ENCODE measurements at regions not wholly inside any gene's neighbourhood (a gene's known extent, or its start where the extent isn't known, plus 50 kb on each side); places are given as distances from the start of the nearest gene placed in this dataset.

- POLR2A ChIA-PET, result no interaction called here
- TF ChIP-seq CTCF (IDR thresholded peaks at IDR 0.05; ENCODE audit: control extremely low read depth, extremely low read depth, low read depth, missing control alignments), result no peak
- CTCF ChIA-PET, result no interaction called here
- DNase-seq (ENCODE audit: extremely low spot score), result no peak
Observed at GRCh38 chr21:27292229-27292628, 325.3 kb upstream of the ADAMTS5 start.

GRCh38 chr21:27291006-27291405 lies 324.1 kb upstream of the ADAMTS5 start:
- ChIA-PET POLR2A (no interaction called here), CTCF (no interaction called here)
- no peak for TF ChIP-seq CTCF (IDR thresholded peaks at IDR 0.05; ENCODE audit: control extremely low read depth, extremely low read depth, low read depth, missing control alignments)
- DNase-seq (ENCODE audit: extremely low spot score), result no peak

DNA sequence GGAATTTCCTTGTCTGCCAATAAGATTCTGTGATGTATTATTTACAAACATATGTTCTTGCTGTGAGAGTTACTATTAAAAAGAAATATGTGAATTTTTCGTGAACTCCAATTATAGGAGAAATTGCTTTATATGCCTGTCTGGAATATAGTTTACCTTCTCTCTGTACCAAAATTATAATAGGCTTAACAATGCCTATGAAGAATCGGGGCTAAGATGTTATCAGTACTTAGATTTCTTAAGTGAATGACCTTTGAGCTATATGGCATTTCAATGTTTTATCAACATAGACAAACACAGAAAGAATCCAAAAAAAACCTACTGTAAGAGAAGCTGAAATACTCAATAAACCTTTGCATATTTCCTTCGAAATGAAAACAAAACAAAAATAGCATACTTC lies 323.1 kb upstream of the ADAMTS5 start:
- ChIA-PET CTCF (no interaction called here), POLR2A (no interaction called here)

GRCh38 chr21:27286760-27287159 lies 319.9 kb upstream of the ADAMTS5 start:
- TF ChIP-seq CTCF (IDR thresholded peaks at IDR 0.05; ENCODE audit: control extremely low read depth, extremely low read depth, low read depth, missing control alignments), result no peak
- no peak for DNase-seq (ENCODE audit: extremely low spot score)
- ChIA-PET CTCF (interaction anchor here (1.1 kb wide), 1 partner anchor 15 kb away, joined by 5 read pairs; no protein-coding TSS in a partner anchor), POLR2A (no interaction called here)

More for the DNA sequence above, 323.1 kb upstream of the ADAMTS5 start:
- TF ChIP-seq CTCF (IDR thresholded peaks at IDR 0.05; ENCODE audit: control extremely low read depth, extremely low read depth, low read depth, missing control alignments), result no peak
- no peak for DNase-seq (ENCODE audit: extremely low spot score)

- ChIA-PET POLR2A (no interaction called here), CTCF (no interaction called here)
- TF ChIP-seq CTCF (IDR thresholded peaks at IDR 0.05; ENCODE audit: control extremely low read depth, extremely low read depth, low read depth, missing control alignments), result no peak
- no peak for DNase-seq (ENCODE audit: extremely low spot score)
Observed at GRCh38 chr21:27277110-27277509, 310.2 kb upstream of the ADAMTS5 start.

DNA sequence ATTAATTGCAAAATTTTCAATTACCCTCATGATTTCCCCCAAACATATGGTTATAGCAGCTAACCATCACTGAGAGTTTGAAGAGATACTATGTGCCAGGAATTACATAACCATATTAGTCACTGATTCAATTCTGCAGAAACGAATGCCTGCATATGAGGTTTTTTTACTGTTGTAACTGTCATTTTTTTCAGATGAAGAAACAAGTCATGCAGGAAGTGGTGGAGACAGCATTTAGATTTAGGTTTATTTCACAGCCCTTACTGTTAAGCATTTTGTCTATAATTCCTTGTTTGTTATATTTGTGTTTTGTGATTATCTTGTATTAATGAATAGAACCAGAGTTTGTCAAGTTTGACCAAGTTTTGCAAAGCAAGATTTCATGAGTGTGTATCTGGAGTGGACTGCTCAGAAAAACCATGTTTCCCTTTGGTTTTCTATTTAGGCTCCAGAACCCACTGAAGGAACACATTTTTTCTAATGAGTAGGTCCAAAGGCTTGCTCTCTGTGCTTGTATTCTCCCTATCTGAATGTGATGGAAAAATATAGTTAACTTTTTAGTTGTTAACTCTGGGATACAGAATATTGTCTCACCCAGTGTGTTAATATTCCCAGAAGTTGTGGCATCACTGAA lies 308.5 kb upstream of the ADAMTS5 start:
- DNase-seq (ENCODE audit: extremely low spot score), result no peak

More for the DNA sequence above, 308.5 kb upstream of the ADAMTS5 start:
- ChIA-PET POLR2A (no interaction called here), CTCF (no interaction called here)
- TF ChIP-seq CTCF (IDR thresholded peaks at IDR 0.05; ENCODE audit: control extremely low read depth, extremely low read depth, low read depth, missing control alignments), result no peak
